GM12864 (cell line): ENCODE measurements at regions not wholly inside any gene's neighbourhood (a gene's known extent, or its start where the extent isn't known, plus 50 kb on each side); places are given as distances from the start of the nearest gene placed in this dataset.
"Not testable (repeated sequence)": the region's sequence is repeated elsewhere in the genome, so short reads cannot be mapped to it uniquely, and the experiment has no call there.

Experiments
- DNase-seq: peaks from one replicate; pipeline ENCODE4 v3.0.0-alpha.2; 2011; ENCODE audit warnings: low read depth
- H3K4me3 ChIP-seq: 2 replicates; pipeline ENCODE4 v1.5.1; 2011; ENCODE audit warnings: mild to moderate bottlenecking, low read depth, low read length, control low read depth
- TF ChIP-seq, protein P1 (sequence below): IDR thresholded peaks from 2 replicates; pipeline ENCODE4 v1.5.1; 2011; ENCODE audit warnings: low read depth, mild to moderate bottlenecking, moderate library complexity, low read length, control low read depth, inconsistent platforms; ENCODE audit errors: missing control alignments

GRCh38 chr13:112222971-112223370 lies 153.2 kb upstream of the SPACA7 start:
- DNase-seq = no peak
- no peak overlapping the region for H3K4me3 ChIP-seq
- TF ChIP-seq, protein P1, sequence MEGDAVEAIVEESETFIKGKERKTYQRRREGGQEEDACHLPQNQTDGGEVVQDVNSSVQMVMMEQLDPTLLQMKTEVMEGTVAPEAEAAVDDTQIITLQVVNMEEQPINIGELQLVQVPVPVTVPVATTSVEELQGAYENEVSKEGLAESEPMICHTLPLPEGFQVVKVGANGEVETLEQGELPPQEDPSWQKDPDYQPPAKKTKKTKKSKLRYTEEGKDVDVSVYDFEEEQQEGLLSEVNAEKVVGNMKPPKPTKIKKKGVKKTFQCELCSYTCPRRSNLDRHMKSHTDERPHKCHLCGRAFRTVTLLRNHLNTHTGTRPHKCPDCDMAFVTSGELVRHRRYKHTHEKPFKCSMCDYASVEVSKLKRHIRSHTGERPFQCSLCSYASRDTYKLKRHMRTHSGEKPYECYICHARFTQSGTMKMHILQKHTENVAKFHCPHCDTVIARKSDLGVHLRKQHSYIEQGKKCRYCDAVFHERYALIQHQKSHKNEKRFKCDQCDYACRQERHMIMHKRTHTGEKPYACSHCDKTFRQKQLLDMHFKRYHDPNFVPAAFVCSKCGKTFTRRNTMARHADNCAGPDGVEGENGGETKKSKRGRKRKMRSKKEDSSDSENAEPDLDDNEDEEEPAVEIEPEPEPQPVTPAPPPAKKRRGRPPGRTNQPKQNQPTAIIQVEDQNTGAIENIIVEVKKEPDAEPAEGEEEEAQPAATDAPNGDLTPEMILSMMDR = no peak

- H3K4me3 ChIP-seq, DNase-seq: not testable (repeated sequence)
- TF ChIP-seq, protein P1 = peak; percentile 21
Measured at GRCh38 chr13:112223929-112224328, 152.2 kb upstream of the SPACA7 start.

GRCh38 chr13:112225429-112226090 lies 150.6 kb upstream of the SPACA7 start:
- H3K4me3 ChIP-seq = no peak overlapping the region
- DNase-seq = no peak
- TF ChIP-seq, protein P1 = no peak

- DNase-seq = no peak
- TF ChIP-seq, protein P1 = no peak
Measured at GRCh38 chr13:112226320-112227002, 149.7 kb upstream of the SPACA7 start.

GRCh38 chr13:112227031-112227430 lies 149.1 kb upstream of the SPACA7 start:
- TF ChIP-seq, protein P1 = no peak
- no peak for DNase-seq
- H3K4me3 ChIP-seq = no peak overlapping the region

More at GRCh38 chr13:112226320-112227002, 149.7 kb upstream of the SPACA7 start:
- no peak overlapping the region for H3K4me3 ChIP-seq

GRCh38 chr13:112229445-112229844 lies 146.7 kb upstream of the SPACA7 start:
- TF ChIP-seq, protein P1 = no peak
- no peak overlapping the region for H3K4me3 ChIP-seq
- DNase-seq = no peak
